Activated T-cell treated with anti-CD3 and anti-CD28 coated beads for 4 hours (primary cell): ENCODE measurements at regions not wholly inside any gene's neighbourhood (a gene's known extent, or its start where the extent isn't known, plus 50 kb on each side); places are given as distances from the start of the nearest gene placed in this dataset.

Experiments used
- DNase-seq: peaks from one replicate; pipeline ENCODE4 v3.0.0-alpha.2; 2020

- no peak for DNase-seq
Measured at GRCh38 chr7:12085516-12085915, 125.6 kb upstream of the TMEM106B start.

DNA sequence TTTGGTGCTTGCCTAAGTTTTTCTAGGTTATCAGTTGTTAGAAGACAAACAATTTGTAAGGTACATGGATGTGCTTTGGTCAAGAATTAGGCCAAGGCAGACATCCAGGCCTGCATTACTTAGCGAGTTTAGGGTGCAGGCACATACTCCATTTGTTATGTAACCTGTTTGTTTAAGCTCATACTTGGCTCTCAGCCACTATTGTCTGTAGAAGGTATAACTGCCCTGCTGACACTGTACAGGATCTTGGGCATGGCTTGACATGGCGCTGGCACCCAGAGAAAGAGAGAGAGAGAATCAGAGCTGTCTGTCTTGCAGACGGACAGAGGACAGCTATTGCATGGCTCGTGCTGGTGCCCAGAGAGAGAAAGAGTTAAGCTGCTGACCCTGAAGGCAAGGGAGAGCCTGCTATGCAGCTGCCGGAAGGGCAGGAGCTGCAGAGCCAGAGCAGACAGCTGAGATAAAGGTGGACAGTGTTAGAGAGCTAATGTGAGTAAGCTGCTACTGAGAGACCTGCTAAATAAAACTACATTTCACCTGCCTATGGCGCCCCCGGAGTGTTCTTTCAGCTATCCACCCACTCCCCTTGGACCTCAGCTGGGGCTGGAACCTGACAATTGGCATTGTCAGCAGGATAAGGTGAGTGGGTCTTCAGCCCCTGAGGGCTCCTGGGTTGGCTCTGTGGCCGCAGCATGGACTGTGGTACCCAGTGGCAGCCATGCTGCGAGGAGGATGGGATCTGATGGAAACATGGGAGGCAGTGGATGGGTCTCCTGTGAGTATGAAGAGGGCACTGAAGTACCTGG lies 120.9 kb upstream of the TMEM106B start:
- DNase-seq: no peak

- no peak for DNase-seq
Measured at GRCh38 chr7:12090757-12091221, 120.3 kb upstream of the TMEM106B start.

- DNase-seq: no peak
Measured at GRCh38 chr7:12091231-12091630, 119.9 kb upstream of the TMEM106B start.

DNA sequence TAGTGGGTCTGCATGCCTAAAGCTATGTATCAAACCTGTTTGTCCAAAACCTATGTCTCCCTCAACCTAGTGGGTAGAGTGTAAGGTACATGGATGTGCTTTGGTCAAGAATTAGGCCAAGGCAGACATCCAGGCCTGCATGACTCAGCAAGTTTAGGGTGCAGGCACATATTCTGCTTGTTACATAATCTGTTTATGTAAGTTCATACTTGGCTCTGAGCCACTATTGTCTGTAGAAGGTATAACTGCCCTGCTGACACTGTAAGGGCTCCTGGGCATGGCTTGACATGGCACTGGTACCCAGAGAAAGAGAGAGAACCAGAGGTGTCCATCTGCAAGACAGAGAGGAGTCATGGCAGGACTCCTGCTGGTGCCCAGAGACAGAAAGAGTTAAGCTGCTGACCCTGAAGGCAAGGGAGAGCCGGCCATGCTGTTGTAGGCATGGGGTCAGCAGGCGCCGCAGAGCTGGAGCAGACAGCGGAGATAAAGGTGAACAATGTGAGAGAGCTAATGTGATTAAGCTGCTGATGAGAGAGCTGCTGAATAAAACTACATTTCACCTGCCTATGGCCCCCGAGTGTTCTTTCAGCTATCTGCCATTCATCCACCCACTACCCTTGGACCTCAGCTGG lies 118.5 kb upstream of the TMEM106B start:
- DNase-seq: no peak

- no peak for DNase-seq
Measured at GRCh38 chr7:12093365-12093764, 117.7 kb upstream of the TMEM106B start.

DNA sequence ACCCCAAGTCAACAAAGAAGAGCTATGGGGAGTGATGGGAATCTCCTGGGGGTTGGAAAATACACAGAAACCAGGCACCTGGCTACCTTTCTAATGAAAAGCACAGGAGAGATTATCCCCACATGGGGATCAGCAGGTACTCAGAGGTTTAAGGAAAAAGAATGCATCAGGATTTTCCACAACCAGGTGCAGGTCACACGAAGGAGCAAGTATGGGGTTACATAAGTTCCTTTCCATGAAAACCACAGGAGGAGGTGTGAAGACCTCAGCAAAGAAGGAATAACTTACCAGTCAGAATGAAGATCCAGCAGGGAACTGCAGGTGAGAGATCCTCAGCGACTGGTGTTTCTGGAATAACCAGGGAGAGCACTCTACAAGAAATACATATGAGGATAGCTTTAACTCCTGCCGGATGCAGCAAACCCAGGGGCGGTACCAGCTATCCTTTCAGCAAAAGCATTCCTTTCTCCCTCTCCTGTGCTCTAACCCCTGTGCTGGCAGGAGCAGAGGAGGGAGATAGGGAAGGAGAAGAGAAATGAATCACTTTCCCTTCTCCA lies 116.7 kb upstream of the TMEM106B start:
- no peak for DNase-seq

DNA sequence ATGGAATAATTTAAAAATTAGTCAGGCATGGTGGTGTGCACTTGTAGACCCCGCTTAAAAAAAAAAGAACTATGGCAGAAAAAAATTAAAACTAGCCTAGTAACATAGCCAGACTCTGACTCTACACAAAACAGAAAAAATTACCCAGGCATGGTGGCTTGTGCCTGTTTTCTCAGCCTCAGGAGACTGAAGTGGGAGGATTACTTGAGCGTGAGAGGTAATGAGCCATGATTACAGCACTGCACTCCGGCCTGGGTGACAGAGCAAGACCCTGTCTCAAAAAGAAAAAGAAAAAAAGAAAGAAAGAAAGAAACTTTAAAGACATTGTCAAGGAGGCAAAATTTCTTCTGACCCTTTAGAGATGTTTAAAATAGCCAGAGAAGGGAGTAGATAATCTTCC lies 109.0 kb upstream of the TMEM106B start:
- no peak for DNase-seq

DNA sequence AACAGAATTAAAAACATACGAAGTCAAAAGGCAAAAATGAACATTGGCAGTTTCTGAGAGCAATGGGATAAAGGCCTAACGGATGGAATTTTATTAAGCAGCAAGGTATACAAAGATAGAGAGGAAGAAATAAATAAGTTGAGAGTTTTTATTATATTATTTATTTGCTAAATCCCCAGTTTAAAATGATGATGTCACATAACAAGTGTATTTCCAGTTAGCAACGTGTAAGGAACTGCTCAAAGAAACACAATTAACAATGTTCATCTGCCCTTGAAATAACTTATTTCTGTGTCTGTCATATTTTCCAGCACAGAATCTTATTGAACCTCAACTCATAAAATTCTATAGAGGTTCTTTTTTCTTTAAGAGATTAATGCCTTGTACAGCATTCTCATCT lies 108.6 kb upstream of the TMEM106B start:
- DNase-seq: no peak

DNA sequence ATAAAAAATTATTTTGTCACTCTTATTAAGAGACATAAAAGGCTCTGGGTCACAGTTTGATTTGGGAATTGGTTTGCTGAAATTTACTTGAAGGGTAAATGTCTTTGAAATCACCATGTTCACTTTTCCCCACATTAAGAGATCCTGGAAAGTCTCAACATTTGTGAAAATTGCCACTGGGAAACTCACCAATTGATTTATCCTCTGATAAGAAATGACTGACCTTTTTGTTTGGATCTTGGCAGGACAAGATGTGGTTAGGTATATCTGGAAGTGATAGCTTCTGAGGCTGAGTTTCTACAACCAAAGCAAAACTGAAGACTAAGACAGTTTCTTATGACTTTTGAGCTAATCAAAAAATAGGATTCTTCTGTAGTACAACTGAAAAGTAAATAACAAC lies 107.1 kb upstream of the TMEM106B start:
- DNase-seq: no peak

DNA sequence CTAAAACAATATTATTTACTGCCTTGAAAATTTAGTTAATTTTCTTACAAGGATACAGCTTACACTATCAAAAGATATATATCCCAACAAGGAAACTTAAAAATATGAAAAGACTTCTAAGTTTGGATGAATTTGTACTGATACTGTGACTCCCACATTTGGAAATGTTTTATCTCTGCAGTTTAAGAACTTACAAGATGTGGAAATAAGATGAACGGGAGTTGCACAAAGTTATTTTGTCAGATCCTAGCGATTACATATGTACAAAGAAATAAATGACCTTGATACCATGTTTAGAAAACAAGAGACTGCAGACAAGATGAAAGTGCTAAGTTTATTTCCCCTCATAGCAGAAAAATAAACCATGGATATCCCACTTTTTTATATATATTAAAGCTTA lies 103.7 kb upstream of the TMEM106B start:
- no peak for DNase-seq

- no peak for DNase-seq
Measured at GRCh38 chr7:12107841-12108254, 103.2 kb upstream of the TMEM106B start.

GRCh38 chr7:12110425-12110824 lies 100.7 kb upstream of the TMEM106B start:
- no peak for DNase-seq

GRCh38 chr7:12111422-12112405 lies 99.4 kb upstream of the TMEM106B start:
- DNase-seq: no peak

DNA sequence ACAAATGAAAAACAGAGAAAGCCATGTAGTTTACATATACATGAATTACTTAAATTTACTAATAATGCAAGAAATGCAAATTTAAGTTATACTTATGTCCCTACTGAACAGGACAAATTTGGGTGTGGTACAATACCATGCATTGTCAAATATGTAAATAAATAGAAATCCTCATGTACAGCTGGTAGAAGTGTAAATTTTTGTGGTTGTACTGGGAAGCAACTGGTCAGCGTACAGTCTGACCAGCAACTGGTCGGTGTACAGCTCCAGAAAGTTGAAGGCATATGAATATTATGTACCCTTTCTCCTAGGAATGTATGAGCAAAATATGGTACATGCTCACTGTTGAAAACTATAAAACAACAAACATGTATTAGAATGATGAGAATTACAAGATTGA lies 93.9 kb upstream of the TMEM106B start:
- DNase-seq: no peak

DNA sequence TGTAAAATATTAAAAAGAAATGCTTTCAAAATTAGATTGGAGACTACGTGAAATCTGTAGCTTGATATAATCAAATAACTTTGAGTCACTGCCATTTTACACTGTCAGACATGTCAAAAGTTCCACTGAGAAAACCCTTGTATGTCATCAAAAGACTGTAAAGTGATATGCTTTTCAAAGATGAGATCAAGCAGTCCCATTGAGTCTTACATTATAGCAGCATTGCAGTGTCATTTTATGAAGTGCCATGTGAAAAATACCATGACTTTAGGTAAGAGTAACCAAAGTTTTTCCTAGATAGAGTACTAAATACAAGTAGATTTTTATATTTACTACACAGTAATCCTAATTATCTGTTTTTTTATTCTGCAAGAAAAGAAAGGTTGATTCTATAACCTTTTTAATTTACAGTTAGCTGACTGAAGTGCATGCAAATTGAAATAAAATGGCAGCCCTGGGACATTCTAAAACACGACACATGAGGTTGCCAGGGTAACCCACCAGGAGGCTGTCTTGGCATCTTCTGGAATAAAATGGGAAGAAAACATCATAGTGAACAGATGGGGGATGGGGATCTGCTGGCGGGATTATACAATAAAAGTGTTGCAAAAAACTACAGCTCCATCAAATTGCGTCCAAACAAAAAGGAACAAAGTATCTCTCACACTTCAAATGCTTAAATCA lies 91.3 kb upstream of the TMEM106B start:
- DNase-seq: no peak

DNA sequence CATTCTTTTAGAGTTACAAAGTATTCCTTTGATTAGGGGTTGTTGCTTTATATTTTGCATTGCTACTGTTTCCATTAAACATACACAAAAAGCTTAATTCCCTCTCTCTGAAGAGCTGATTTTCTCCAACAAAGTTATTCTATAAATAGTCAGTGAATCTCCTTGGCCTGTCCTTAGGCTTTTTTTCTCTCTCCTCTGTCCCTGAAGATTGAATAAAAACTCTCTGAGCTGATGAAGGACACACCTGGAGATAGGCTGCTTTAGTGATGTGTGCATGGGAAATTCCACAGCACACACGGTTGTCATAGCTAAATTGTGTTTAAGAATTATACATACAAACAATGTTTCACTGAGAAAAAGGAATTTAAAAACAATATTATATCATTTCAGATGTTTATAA lies 90.5 kb upstream of the TMEM106B start:
- DNase-seq: no peak

GRCh38 chr7:12123172-12123571 lies 87.9 kb upstream of the TMEM106B start:
- no peak for DNase-seq

DNA sequence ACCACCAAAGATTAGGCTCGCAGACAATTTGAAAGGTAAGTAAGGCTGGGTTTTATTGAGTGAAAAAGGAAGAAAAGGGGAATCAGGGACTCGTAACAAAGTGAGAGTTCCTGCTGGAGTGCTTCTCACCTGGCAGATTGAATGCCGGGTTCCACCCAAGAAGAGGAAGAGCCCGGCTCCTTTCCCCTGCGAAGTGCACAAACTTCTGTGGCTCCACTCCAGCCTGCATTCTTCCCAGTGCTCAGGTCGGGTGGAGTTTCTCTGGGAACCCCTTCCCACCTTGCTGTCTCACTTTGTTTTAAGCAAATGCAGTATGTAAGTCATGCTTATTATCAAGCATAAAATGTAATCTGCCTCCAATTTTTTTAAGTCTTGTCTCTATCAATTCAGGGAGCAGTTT lies 87.1 kb upstream of the TMEM106B start:
- no peak for DNase-seq

DNA sequence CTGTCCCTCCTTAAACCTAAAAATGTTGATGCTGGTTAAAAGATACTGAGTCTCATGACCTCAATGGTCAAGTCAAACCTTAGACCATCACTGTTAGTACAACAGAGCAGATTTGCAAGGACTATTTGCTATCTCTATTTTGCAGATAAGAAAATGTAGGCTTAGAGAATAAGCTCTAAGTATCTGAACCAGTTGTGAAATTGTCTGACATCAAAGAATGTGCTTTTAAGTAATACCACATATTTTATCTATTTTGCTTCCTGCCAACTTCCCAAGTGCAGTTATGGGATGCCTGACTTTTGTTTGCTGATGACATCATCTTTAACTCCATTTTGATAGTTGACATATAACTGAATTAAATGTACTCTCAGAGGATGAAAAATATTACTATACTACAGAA lies 83.6 kb upstream of the TMEM106B start:
- DNase-seq: no peak

GRCh38 chr7:12130609-12131008 lies 80.5 kb upstream of the TMEM106B start:
- no peak for DNase-seq

DNA sequence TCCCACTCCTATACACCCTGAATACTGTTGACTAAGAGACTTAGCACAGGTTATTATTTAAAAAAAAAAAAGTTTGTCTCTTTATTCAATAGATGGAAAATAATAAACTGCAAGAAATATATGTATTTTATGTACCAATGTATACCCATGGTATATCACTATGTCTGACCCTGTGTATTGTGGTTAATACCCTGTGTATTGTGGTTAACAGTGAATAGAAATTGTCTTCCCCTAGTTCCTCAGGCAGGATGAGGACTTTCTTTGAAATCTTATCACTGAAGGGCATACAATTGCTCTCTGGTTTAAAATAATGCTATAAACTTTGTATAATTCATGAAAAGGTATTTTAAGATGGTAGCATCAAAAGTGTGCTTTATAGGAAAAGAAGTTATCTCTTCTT lies 80.0 kb upstream of the TMEM106B start:
- no peak for DNase-seq
